HepG2 (cell line): ENCODE measurements at regions not wholly inside any gene's neighbourhood (a gene's known extent, or its start where the extent isn't known, plus 50 kb on each side); places are given as distances from the start of the nearest gene placed in this dataset.
"Not testable (repeated sequence)": the region's sequence is repeated elsewhere in the genome, so short reads cannot be mapped to it uniquely, and the experiment has no call there.

ENCODE experiments used
- CBX1 ChIP-seq: IDR thresholded peaks from one replicate; pipeline ENCODE4 v1.6.1; 2016; ENCODE audit warnings: antibody characterized with exemption, low read depth
- JUND ChIP-seq: sonication (generic); formaldehyde crosslinking; IDR thresholded peaks from 2 replicates; pipeline ENCODE4 v1.8.0; 2022; ENCODE audit warnings: mild to moderate bottlenecking, missing genetic modification reagents
- ZBTB38 ChIP-seq: sonication (generic); formaldehyde crosslinking; IDR thresholded peaks from 2 replicates; pipeline ENCODE4 v1.5.1; 2020; ENCODE audit warnings: mild to moderate bottlenecking, missing genetic modification reagents
- ZBTB42 ChIP-seq: sonication (generic); formaldehyde crosslinking; IDR thresholded peaks from 2 replicates; pipeline ENCODE4 v1.5.0; 2020; ENCODE audit warnings: mild to moderate bottlenecking, missing genetic modification reagents

DNA sequence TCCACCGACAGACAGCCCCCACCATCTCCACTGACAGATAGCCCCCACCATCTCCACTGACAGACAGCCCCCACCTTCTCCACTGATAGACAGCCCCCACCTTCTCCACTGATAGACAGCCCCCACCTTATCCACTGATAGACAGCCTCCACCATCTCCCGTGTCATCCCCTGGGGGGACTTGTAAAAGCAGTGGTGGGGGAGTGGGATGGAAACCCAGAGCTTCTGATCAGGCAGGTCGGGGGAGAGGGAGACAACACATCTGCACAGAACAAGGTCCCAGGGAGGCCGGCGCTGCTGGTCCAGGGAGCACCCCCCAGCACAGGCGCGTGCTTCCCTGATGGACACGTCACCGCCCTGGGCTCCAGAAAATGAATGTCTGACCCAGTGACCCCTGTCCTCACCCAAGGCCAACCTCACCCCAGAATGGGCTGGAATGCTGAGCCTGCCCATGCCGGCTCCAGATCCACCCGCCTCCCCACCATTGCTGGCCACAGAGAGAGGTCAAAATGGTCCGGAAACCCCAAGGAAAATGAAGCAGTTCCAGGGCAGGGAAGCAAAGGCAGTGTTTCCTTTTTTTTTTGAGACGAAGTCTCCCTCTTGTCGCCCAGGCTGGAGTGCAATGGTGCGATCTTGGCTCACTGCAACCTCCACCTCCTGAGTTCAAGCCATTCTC, 91.6 kb upstream of the METTL9 start:
- not testable (repeated sequence) for TF ChIP-seq CBX1; JUND (CRISPR knock-in tag); ZBTB42 (CRISPR knock-in tag)
- peak; percentile 93 for TF ChIP-seq ZBTB38 (CRISPR knock-in tag)
